ENCODE measurements at regions not wholly inside any gene's neighbourhood (a gene's known extent, or its start where the extent isn't known, plus 50 kb on each side); places are given as distances from the start of the nearest gene placed in this dataset.

DNA sequence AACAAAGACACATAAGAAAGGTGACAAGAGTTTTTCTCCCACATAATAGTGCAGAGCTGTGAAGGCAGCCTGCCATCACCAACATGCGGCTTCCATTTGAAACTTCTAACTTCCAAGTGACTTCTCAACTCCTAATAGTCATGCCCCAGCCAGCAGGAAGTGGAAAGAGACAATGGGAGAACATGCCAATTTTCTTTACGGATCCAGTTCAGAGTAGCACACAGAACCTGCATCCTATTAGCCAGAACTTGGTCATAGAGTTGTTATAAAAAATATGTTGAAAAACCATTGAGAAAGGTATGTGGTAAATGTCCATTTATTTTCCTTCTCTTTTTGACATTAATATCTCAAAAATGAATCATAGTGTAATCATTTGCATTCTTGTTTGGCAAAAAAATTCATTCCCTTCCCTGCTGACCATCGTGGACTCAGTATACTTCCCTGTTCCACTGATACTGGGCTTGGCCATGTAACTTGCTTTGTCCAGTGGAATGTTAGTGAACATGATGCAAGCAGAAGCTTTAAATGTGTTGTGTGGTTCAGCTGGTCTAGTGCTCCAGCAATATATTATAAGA lies 197.4 kb downstream of the SEC16B start:
- TF ChIP-seq, protein P1, sequence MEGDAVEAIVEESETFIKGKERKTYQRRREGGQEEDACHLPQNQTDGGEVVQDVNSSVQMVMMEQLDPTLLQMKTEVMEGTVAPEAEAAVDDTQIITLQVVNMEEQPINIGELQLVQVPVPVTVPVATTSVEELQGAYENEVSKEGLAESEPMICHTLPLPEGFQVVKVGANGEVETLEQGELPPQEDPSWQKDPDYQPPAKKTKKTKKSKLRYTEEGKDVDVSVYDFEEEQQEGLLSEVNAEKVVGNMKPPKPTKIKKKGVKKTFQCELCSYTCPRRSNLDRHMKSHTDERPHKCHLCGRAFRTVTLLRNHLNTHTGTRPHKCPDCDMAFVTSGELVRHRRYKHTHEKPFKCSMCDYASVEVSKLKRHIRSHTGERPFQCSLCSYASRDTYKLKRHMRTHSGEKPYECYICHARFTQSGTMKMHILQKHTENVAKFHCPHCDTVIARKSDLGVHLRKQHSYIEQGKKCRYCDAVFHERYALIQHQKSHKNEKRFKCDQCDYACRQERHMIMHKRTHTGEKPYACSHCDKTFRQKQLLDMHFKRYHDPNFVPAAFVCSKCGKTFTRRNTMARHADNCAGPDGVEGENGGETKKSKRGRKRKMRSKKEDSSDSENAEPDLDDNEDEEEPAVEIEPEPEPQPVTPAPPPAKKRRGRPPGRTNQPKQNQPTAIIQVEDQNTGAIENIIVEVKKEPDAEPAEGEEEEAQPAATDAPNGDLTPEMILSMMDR (conservative IDR thresholded peaks at IDR 0.05 in 1 of 2, IDR thresholded peaks at IDR 0.05 in 1 of 2; ENCODE audit: low read depth in 1 of 2, low read length in 2 of 2) = no peak
- no peak for TF ChIP-seq EZH2 (IDR thresholded peaks at IDR 0.05; ENCODE audit: low read length, missing control alignments)
- no peak overlapping the region for H3K4me2 ChIP-seq (ENCODE audit: extremely low read depth, insufficient read depth, low read length)
- no peak overlapping the region for H3K9ac ChIP-seq (ENCODE audit: insufficient read depth, low read length)
- no peak overlapping the region for H2AFZ ChIP-seq (ENCODE audit: low read length)
- no peaks in the 10 kb centered on the region for H3K9me3 ChIP-seq (ENCODE audit: control insufficient read depth, insufficient read depth, low read depth, low read length)
- H3K27ac ChIP-seq (ENCODE audit: insufficient read depth, low read length) = no peak overlapping the region
- H3K4me3 ChIP-seq (replicated peaks in 1 of 4; ENCODE audit: control extremely low read depth in 1 of 4, insufficient read depth in 1 of 4, low read depth in 3 of 4, low read length in 4 of 4) = no peak overlapping the region
- H3K4me1 ChIP-seq (ENCODE audit: control insufficient read depth, extremely low read depth, insufficient read depth, low read length) = no peaks in the 10 kb centered on the region
- no peaks in the 10 kb centered on the region for H3K79me2 ChIP-seq (ENCODE audit: control insufficient read depth, insufficient read depth, low read length)
- no peaks in the 10 kb centered on the region for H4K20me1 ChIP-seq (ENCODE audit: control insufficient read depth, extremely low read depth, insufficient read depth, low read length)
- no peaks in the 10 kb centered on the region for H3K36me3 ChIP-seq (ENCODE audit: control insufficient read depth, insufficient read depth, low read length)
- peak in 1 of 2 donors; percentile 55 for DNase-seq (ENCODE audit: low read depth in 2 of 2)
- H3K27me3 ChIP-seq (ENCODE audit: control insufficient read depth, insufficient read depth, low read length) = no peaks in the 10 kb centered on the region

DNA sequence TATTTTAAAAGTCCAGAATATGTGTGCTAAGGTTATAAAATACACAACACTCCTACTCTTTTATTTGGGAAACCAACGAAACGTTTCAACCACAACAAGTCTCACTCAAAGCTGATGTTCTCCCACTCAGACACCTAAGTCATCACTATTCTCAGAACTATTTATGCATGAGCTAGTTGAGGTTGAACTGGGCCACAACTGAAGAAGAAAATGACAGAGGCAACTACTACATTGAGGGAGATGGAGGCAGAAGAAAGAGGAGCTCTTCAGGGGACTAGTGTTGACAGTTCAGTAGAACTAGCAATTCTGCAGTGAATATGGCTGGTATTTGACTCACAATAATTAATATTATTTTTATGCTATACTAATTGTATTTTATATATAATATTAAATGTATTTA lies 198.2 kb downstream of the SEC16B start:
- no peak for DNase-seq (ENCODE audit: low read depth in 2 of 2)
- no peaks in the 10 kb centered on the region for H4K20me1 ChIP-seq (ENCODE audit: control insufficient read depth, extremely low read depth, insufficient read depth, low read length)
- no peak overlapping the region for H3K4me3 ChIP-seq (replicated peaks in 1 of 4; ENCODE audit: control extremely low read depth in 1 of 4, insufficient read depth in 1 of 4, low read depth in 3 of 4, low read length in 4 of 4)
- no peaks in the 10 kb centered on the region for H3K4me1 ChIP-seq (ENCODE audit: control insufficient read depth, extremely low read depth, insufficient read depth, low read length)
- no peaks in the 10 kb centered on the region for H3K27me3 ChIP-seq (ENCODE audit: control insufficient read depth, insufficient read depth, low read length)
- no peak overlapping the region for H3K9ac ChIP-seq (ENCODE audit: insufficient read depth, low read length)
- H3K36me3 ChIP-seq (ENCODE audit: control insufficient read depth, insufficient read depth, low read length) = no peaks in the 10 kb centered on the region
- no peaks in the 10 kb centered on the region for H3K79me2 ChIP-seq (ENCODE audit: control insufficient read depth, insufficient read depth, low read length)
- TF ChIP-seq EZH2 (IDR thresholded peaks at IDR 0.05; ENCODE audit: low read length, missing control alignments) = no peak
- TF ChIP-seq, protein P1 (conservative IDR thresholded peaks at IDR 0.05 in 1 of 2, IDR thresholded peaks at IDR 0.05 in 1 of 2; ENCODE audit: low read depth in 1 of 2, low read length in 2 of 2) = no peak
- H3K27ac ChIP-seq (ENCODE audit: insufficient read depth, low read length) = no peak overlapping the region
- H2AFZ ChIP-seq (ENCODE audit: low read length) = no peak overlapping the region
- H3K9me3 ChIP-seq (ENCODE audit: control insufficient read depth, insufficient read depth, low read depth, low read length) = no peaks in the 10 kb centered on the region
- no peak overlapping the region for H3K4me2 ChIP-seq (ENCODE audit: extremely low read depth, insufficient read depth, low read length)

DNA sequence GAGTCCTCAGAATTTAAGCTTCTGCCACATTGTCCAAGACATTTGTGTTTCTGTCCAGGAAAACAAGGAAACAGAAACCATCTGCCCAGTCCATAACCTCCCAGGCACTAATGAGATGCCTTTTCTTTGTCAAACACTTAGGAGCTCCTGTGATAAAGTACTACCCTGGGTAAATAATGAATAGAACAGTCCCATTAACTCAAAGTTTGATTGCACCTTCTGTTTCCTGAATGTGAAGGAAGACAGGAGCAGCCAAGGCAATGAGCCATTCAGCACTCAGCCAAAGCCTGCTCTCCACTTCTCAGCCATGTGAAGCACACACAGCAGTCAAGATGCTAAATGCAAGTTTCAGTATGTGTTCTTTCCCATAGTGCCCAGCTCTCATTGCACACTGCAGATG lies 199.8 kb downstream of the SEC16B start:
- no peak overlapping the region for H3K27ac ChIP-seq (ENCODE audit: insufficient read depth, low read length)
- H2AFZ ChIP-seq (ENCODE audit: low read length) = no peak overlapping the region
- H3K9ac ChIP-seq (ENCODE audit: insufficient read depth, low read length) = no peak overlapping the region
- H3K79me2 ChIP-seq (ENCODE audit: control insufficient read depth, insufficient read depth, low read length) = no peaks in the 10 kb centered on the region
- H4K20me1 ChIP-seq (ENCODE audit: control insufficient read depth, extremely low read depth, insufficient read depth, low read length) = no peaks in the 10 kb centered on the region
- H3K4me1 ChIP-seq (ENCODE audit: control insufficient read depth, extremely low read depth, insufficient read depth, low read length) = no peaks in the 10 kb centered on the region
- DNase-seq (ENCODE audit: low read depth in 2 of 2) = no peak
- no peaks in the 10 kb centered on the region for H3K36me3 ChIP-seq (ENCODE audit: control insufficient read depth, insufficient read depth, low read length)
- no peak for TF ChIP-seq EZH2 (IDR thresholded peaks at IDR 0.05; ENCODE audit: low read length, missing control alignments)
- TF ChIP-seq, protein P1 (conservative IDR thresholded peaks at IDR 0.05 in 1 of 2, IDR thresholded peaks at IDR 0.05 in 1 of 2; ENCODE audit: low read depth in 1 of 2, low read length in 2 of 2) = no peak
- no peak overlapping the region for H3K4me3 ChIP-seq (replicated peaks in 1 of 4; ENCODE audit: control extremely low read depth in 1 of 4, insufficient read depth in 1 of 4, low read depth in 3 of 4, low read length in 4 of 4)
- no peak overlapping the region for H3K4me2 ChIP-seq (ENCODE audit: extremely low read depth, insufficient read depth, low read length)
- H3K9me3 ChIP-seq (ENCODE audit: control insufficient read depth, insufficient read depth, low read depth, low read length) = no peaks in the 10 kb centered on the region
- no peaks in the 10 kb centered on the region for H3K27me3 ChIP-seq (ENCODE audit: control insufficient read depth, insufficient read depth, low read length)
